NCI-H2196 treated with DMSO at 0.1 percent for 48 hours (cell line): ENCODE measurements at regions not wholly inside any gene's neighbourhood (a gene's known extent, or its start where the extent isn't known, plus 50 kb on each side); places are given as distances from the start of the nearest gene placed in this dataset.

Source experiments
- DNase-seq: peaks from one replicate; lab custom pipeline; 2025; ENCODE audit not compliant: unreplicated experiment; lab: John Stamatoyannopoulos, UW

- DNase-seq: no peak
Observed at GRCh38 chr9:73020877-73021276, 68.0 kb upstream of the ALDH1A1 start.

GRCh38 chr9:73014011-73014410 lies 61.2 kb upstream of the ALDH1A1 start:
- DNase-seq: no peak

GRCh38 chr9:73011956-73012355 lies 59.1 kb upstream of the ALDH1A1 start:
- no peak for DNase-seq

GRCh38 chr9:73011181-73011750 lies 58.4 kb upstream of the ALDH1A1 start:
- DNase-seq: no peak

- no peak for DNase-seq
Observed at GRCh38 chr9:73009649-73010288, 56.9 kb upstream of the ALDH1A1 start.

GRCh38 chr9:73007966-73008672 lies 55.3 kb upstream of the ALDH1A1 start:
- no peak for DNase-seq

GRCh38 chr9:73006986-73007385 lies 54.1 kb upstream of the ALDH1A1 start:
- DNase-seq: no peak
